K562 (cell line): ENCODE measurements at regions not wholly inside any gene's neighbourhood (a gene's known extent, or its start where the extent isn't known, plus 50 kb on each side); places are given as distances from the start of the nearest gene placed in this dataset.

ENCODE experiments used
- BCL6 ChIP-seq: fragments of 250-450 bp; sonication (Bioruptor Pico); IDR thresholded peaks from 2 replicates; pipeline ENCODE4 v1.4.0; 2020
- CAMTA2 ChIP-seq: fragments of 250-450 bp; sonication (Bioruptor Pico); conservative IDR thresholded peaks from 2 replicates; pipeline ENCODE4 v1.5.1; 2022
- CBX2 ChIP-seq: fragments of 200-600 bp; sonication (generic); IDR thresholded peaks from one replicate; pipeline ENCODE4 v1.6.1; 2012; ENCODE audit warnings: mild to moderate bottlenecking, low read length, inconsistent platforms; ENCODE audit not compliant: insufficient read depth, poor library complexity, severe bottlenecking
- CBX3 ChIP-seq, 2 experiments: IDR thresholded peaks; 1 replicate in 1 of 2; 2 replicates in 1 of 2; pipeline ENCODE4 v1.6.1; 2012; ENCODE audit warnings: inconsistent platforms in 2 of 2, low read length in 2 of 2, borderline replicate concordance in 1 of 2, control low read depth in 1 of 2
- CLOCK ChIP-seq: fragments of 250-450 bp; sonication (Bioruptor Pico); IDR thresholded peaks from 2 replicates; pipeline ENCODE4 v1.4.0; 2020; ENCODE audit warnings: mild to moderate bottlenecking, moderate library complexity, borderline replicate concordance
- FOXP1 ChIP-seq: sonication (generic); formaldehyde crosslinking; IDR thresholded peaks from 2 replicates; pipeline ENCODE4 v1.8.0; 2022; ENCODE audit warnings: mild to moderate bottlenecking, missing genetic modification reagents
- GABPA ChIP-seq: fragments of 200-800 bp; sonication (Bioruptor generic); conservative IDR thresholded peaks from 2 replicates; pipeline ENCODE4 v1.6.1; 2016; ENCODE audit warnings: low read depth, missing genetic modification characterization, missing compliant biosample characterization
- HDAC2 ChIP-seq: fragments of 450-650 bp; IDR thresholded peaks from 2 replicates; pipeline ENCODE4 v1.6.1; 2016; ENCODE audit warnings: mild to moderate bottlenecking
- JUND ChIP-seq, 2 experiments: IDR thresholded peaks; 2 replicates in 1 of 2; 3 replicates in 1 of 2; pipeline ENCODE4 v1.6.1; 2011; ENCODE audit warnings: borderline replicate concordance in 2 of 2, low read depth in 2 of 2, low read length in 2 of 2, improper control_type of control experiment in 1 of 2, missing biosample characterization in 1 of 2, missing genetic modification characterization in 1 of 2, missing genetic modification reagents in 1 of 2
- MIER1 ChIP-seq: fragments of 450-650 bp; IDR thresholded peaks from 2 replicates; pipeline ENCODE4 v1.6.1; 2016; ENCODE audit warnings: antibody characterized with exemption, mild to moderate bottlenecking, low read depth
- NBN ChIP-seq: fragments of 450-650 bp; IDR thresholded peaks from 2 replicates; pipeline ENCODE4 v1.6.1; 2016; ENCODE audit warnings: low read depth, mild to moderate bottlenecking
- NFXL1 ChIP-seq: fragments of 450-650 bp; formaldehyde crosslinking; IDR thresholded peaks from 2 replicates; pipeline ENCODE4 v1.4.0; 2021; ENCODE audit warnings: mild to moderate bottlenecking
- PBX2 ChIP-seq, 2 experiments: IDR thresholded peaks in 1 of 2; conservative IDR thresholded peaks in 1 of 2; 2 replicates each; pipeline ENCODE4 v1.6.1; 2016; ENCODE audit warnings: low read depth in 2 of 2, mild to moderate bottlenecking in 1 of 2, missing compliant biosample characterization in 1 of 2, missing genetic modification characterization in 1 of 2, moderate library complexity in 1 of 2
- PTTG1 ChIP-seq: fragments of 450-650 bp; IDR thresholded peaks from 2 replicates; pipeline ENCODE4 v1.6.1; 2016; ENCODE audit warnings: low read depth, mild to moderate bottlenecking, missing genetic modification characterization, missing compliant biosample characterization
- PYGO2 ChIP-seq: fragments of 450-650 bp; IDR thresholded peaks from 2 replicates; pipeline ENCODE4 v1.6.1; 2016; ENCODE audit warnings: mild to moderate bottlenecking, missing genetic modification characterization, moderate library complexity, missing compliant biosample characterization
- TAL1 ChIP-seq: fragments of 450-650 bp; IDR thresholded peaks from 2 replicates; pipeline ENCODE4 v1.6.1; 2016; ENCODE audit warnings: mild to moderate bottlenecking
- USF1 ChIP-seq: sonication (generic); formaldehyde crosslinking; IDR thresholded peaks from 2 replicates; pipeline ENCODE4 v1.9.0; 2022; ENCODE audit warnings: mild to moderate bottlenecking, missing genetic modification reagents
- ZC3H4 ChIP-seq: sonication (generic); formaldehyde crosslinking; IDR thresholded peaks from 2 replicates; pipeline ENCODE4 v1.9.0; 2021; ENCODE audit warnings: missing genetic modification reagents, borderline replicate concordance
- ZNF140 ChIP-seq: fragments of 250-450 bp; sonication (Bioruptor Pico); IDR thresholded peaks from 2 replicates; pipeline ENCODE4 v1.8.0; 2021; ENCODE audit warnings: moderate library complexity, mild to moderate bottlenecking, inconsistent platforms
- ZNF263 ChIP-seq: sonication (generic); formaldehyde crosslinking; IDR thresholded peaks from 2 replicates; pipeline ENCODE4 v1.8.0; 2022; ENCODE audit warnings: mild to moderate bottlenecking, missing genetic modification reagents, borderline replicate concordance
- ZNF449 ChIP-seq: fragments of 250-450 bp; sonication (Bioruptor Pico); IDR thresholded peaks from 2 replicates; pipeline ENCODE4 v1.8.0; 2022; ENCODE audit warnings: moderate library complexity, mild to moderate bottlenecking, inconsistent platforms

GRCh38 chr13:24625331-24625731 is 54.9 kb upstream of the ATP12A start (continued):
- TF ChIP-seq CLOCK (CRISPR knock-in tag), result no peak
- TF ChIP-seq PTTG1 (tag), result peak; percentile 86
- TF ChIP-seq PBX2 (CRISPR knock-in tag; IDR thresholded peaks at IDR 0.05; ENCODE audit: low read depth), result no peak
- peak; percentile 34; the same call in 1 of the 2 replicates for TF ChIP-seq PBX2 (tag; conservative IDR thresholded peaks at IDR 0.05; ENCODE audit: low read depth)
- TF ChIP-seq CAMTA2, result no peak
- no peak for TF ChIP-seq CBX2
- peak; percentile 65; the same call in 1 of the 2 replicates for TF ChIP-seq ZNF140
- TF ChIP-seq TAL1, result no peak
- no peak for TF ChIP-seq ZNF263 (CRISPR knock-in tag)
- no peak for TF ChIP-seq USF1 (CRISPR knock-in tag)
- peak; percentile 69; the same call in 1 of the 2 replicates for TF ChIP-seq NFXL1 (CRISPR knock-in tag)
- TF ChIP-seq CBX3 (IDR thresholded peaks at IDR 0.05; ENCODE audit: borderline replicate concordance in 1 of 2, low read length in 2 of 2), result no peak
- no peak for TF ChIP-seq JUND (IDR thresholded peaks at IDR 0.05; ENCODE audit: borderline replicate concordance, low read depth, low read length)
- no peak for TF ChIP-seq JUND (tag; IDR thresholded peaks at IDR 0.05; ENCODE audit: borderline replicate concordance, low read depth, low read length)
- no peak for TF ChIP-seq FOXP1 (CRISPR knock-in tag)
- TF ChIP-seq ZC3H4 (CRISPR knock-in tag), result no peak
- no peak for TF ChIP-seq BCL6 (CRISPR knock-in tag)
- no peak for TF ChIP-seq GABPA (tag)
- TF ChIP-seq ZNF449 (CRISPR knock-in tag), result peak; percentile 82
- TF ChIP-seq HDAC2, result no peak
- peak; percentile 92 for TF ChIP-seq PYGO2 (tag)
- TF ChIP-seq NBN, result no peak
- TF ChIP-seq MIER1, result no peak
